Endothelial cell (in vitro differentiated cells): ENCODE measurements at regions not wholly inside any gene's neighbourhood (a gene's known extent, or its start where the extent isn't known, plus 50 kb on each side); places are given as distances from the start of the nearest gene placed in this dataset.

Experiments used
- DNase-seq: peaks from one replicate; pipeline ENCODE4 v3.0.0; 2021; ENCODE audit warnings: low spot score
- H3K27ac Mint-ChIP-seq: one replicate; pipeline ENCODE4 v1.8.0; 2021; ENCODE audit warnings: mixed read lengths, inconsistent platforms; ENCODE audit not compliant: unreplicated experiment
- H3K27me3 Mint-ChIP-seq: one replicate; pipeline ENCODE4 v1.8.0; 2021; ENCODE audit warnings: mild to moderate bottlenecking, moderate library complexity, mixed read lengths, inconsistent platforms; ENCODE audit not compliant: unreplicated experiment
- H3K36me3 Mint-ChIP-seq: one replicate; pipeline ENCODE4 v1.8.0; 2021; ENCODE audit warnings: mild to moderate bottlenecking, low read depth, mixed read lengths, inconsistent platforms; ENCODE audit not compliant: unreplicated experiment
- H3K4me1 Mint-ChIP-seq: one replicate; pipeline ENCODE4 v1.8.0; 2021; ENCODE audit warnings: mild to moderate bottlenecking, mixed read lengths, inconsistent platforms; ENCODE audit not compliant: unreplicated experiment
- H3K4me3 Mint-ChIP-seq: one replicate; pipeline ENCODE4 v1.8.0; 2021; ENCODE audit warnings: mild to moderate bottlenecking, mixed read lengths, inconsistent platforms; ENCODE audit not compliant: unreplicated experiment
- H3K9me3 Mint-ChIP-seq: one replicate; pipeline ENCODE4 v1.8.0; 2021; ENCODE audit warnings: mixed read lengths, inconsistent platforms; ENCODE audit not compliant: unreplicated experiment
- TF ChIP-seq, protein P1 (sequence below): fragments of 200-600 bp; sonication (generic); IDR thresholded peaks from one replicate; pipeline ENCODE4 v1.5.0; 2021; ENCODE audit warnings: antibody characterized with exemption; ENCODE audit not compliant: unreplicated experiment

DNA sequence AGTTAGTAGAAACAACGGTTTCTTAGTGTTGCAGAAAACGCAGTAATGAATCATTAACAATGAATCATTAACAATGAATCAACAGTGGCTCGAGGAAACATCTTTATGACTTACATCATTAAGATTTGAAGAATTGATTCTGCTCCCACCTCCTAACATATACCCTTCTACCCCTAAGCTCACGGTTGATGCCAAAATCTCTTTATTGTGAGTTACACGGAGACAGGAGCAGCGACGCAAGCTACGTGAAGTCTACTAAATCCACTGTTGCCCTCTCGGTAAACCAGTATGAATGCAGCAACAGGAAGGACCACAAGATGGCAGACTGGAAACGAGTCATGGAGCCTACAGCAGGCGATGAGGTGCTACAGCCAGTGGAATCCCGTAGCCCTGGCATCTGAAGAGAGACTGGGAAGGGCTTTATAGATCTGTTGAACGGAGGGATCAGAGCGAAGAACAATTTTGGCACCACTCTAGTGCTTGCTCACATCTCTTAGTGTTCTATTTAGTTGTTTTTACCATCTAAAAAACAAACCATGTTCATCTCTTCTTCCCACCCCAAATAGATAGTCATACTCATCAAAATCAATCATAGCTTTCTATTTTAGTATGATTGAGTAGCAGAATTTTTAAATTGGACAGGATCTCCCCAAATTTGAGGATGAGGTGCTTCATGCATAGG lies 332.7 kb downstream of the DUSP6 start:
- no peaks in the 10 kb centered on the region for H3K4me1 Mint-ChIP-seq
- no peak overlapping the region for H3K27ac Mint-ChIP-seq
- TF ChIP-seq, protein P1, sequence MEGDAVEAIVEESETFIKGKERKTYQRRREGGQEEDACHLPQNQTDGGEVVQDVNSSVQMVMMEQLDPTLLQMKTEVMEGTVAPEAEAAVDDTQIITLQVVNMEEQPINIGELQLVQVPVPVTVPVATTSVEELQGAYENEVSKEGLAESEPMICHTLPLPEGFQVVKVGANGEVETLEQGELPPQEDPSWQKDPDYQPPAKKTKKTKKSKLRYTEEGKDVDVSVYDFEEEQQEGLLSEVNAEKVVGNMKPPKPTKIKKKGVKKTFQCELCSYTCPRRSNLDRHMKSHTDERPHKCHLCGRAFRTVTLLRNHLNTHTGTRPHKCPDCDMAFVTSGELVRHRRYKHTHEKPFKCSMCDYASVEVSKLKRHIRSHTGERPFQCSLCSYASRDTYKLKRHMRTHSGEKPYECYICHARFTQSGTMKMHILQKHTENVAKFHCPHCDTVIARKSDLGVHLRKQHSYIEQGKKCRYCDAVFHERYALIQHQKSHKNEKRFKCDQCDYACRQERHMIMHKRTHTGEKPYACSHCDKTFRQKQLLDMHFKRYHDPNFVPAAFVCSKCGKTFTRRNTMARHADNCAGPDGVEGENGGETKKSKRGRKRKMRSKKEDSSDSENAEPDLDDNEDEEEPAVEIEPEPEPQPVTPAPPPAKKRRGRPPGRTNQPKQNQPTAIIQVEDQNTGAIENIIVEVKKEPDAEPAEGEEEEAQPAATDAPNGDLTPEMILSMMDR, result peak; percentile 59
- H3K9me3 Mint-ChIP-seq, result no peaks in the 10 kb centered on the region
- DNase-seq, result peak; percentile 80
- no peak overlapping the region for H3K4me3 Mint-ChIP-seq
- no peaks in the 10 kb centered on the region for H3K27me3 Mint-ChIP-seq
- H3K36me3 Mint-ChIP-seq, result no peaks in the 10 kb centered on the region

DNA sequence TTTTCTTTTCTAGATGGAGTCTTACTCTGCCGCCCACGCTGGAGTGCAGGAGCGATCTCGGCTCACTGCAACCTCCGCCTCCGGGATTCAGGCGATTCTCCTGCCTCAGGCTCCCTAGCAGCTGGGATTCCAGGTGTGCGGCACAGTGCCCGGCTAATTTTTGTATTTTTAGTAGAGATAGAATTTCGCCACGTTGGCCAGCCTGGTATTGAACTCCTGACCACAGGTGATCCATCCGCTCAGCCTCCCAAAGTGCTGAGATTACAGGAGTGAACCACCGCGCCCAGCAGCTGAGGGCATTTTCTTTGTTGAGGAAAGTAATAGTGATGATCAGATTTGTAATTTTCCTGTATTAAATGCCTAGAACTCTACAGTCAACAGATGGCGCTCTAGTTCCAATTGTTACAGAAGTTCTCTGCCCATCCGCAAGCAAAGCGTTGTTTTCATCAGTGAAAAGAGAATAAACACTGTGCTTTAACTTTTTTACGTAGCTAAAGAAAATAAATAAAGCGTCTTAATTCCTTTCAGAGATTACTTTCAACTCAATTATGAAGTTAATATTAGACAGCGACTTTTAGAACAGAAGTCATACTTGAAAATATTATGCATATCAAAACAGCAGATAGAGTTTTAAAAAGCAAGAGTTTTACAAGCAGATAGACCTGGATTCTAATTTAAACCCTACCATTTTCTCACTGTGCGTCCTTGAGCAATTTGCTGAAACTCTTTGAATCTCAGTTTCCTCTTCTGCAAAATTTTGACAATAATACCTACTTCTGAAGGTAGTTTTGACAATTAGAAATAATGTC lies 335.1 kb downstream of the DUSP6 start:
- TF ChIP-seq, protein P1, result peak; percentile 65
- H3K9me3 Mint-ChIP-seq, result no peaks in the 10 kb centered on the region
- H3K4me3 Mint-ChIP-seq, result no peak overlapping the region
- no peaks in the 10 kb centered on the region for H3K36me3 Mint-ChIP-seq
- peak; percentile 57 for DNase-seq
- H3K27ac Mint-ChIP-seq, result no peak overlapping the region
- H3K27me3 Mint-ChIP-seq, result no peaks in the 10 kb centered on the region
- H3K4me1 Mint-ChIP-seq, result no peaks in the 10 kb centered on the region

DNA sequence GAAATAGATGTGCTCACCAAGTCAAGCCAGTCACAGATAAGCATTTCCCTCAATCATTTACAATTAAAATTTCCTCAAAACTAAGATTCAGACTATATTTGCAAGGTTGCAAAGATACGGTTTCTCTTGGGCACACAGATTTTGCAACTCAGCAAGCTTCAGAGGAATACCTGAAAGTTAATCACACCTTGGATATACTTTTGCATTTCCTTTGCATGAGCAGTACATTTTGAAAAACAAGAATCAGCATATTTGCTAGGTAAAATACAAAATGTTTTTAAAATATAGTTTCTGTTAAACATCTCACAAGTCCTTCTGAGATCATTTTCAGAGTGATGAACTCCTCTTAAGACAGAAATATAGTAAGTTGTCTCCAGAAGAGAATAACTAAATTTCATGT lies 336.9 kb downstream of the DUSP6 start:
- no peak for DNase-seq
- H3K27me3 Mint-ChIP-seq, result no peaks in the 10 kb centered on the region
- no peaks in the 10 kb centered on the region for H3K9me3 Mint-ChIP-seq
- H3K4me1 Mint-ChIP-seq, result no peaks in the 10 kb centered on the region
- TF ChIP-seq, protein P1, result no peak
- no peaks in the 10 kb centered on the region for H3K36me3 Mint-ChIP-seq
- H3K4me3 Mint-ChIP-seq, result no peak overlapping the region
- H3K27ac Mint-ChIP-seq, result no peak overlapping the region

DNA sequence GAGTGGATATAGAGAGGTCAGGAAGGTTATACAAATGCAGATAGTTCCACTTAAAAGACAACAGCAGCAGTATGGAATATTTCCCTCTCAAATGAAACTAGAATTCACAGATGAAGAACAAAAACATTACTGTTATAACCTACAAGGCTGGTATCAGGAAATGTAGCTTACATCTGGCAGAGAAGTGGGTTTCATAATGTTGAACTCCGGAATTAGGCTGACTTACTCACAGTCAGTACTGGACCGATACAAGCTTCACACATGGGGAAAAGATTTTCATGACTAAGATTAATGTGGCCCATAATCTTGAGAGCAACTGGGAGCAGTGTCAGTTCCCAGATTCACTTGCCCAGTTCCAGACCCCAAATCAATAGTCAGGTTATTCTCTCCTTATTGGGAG lies 353.9 kb downstream of the DUSP6 start:
- TF ChIP-seq, protein P1, result no peak
- Mint-ChIP-seq H3K4me1 (no peaks in the 10 kb centered on the region), H3K36me3 (no peaks in the 10 kb centered on the region), H3K27ac (no peak overlapping the region), H3K27me3 (no peaks in the 10 kb centered on the region), H3K9me3 (no peaks in the 10 kb centered on the region), H3K4me3 (no peak overlapping the region)
- no peak for DNase-seq

DNA sequence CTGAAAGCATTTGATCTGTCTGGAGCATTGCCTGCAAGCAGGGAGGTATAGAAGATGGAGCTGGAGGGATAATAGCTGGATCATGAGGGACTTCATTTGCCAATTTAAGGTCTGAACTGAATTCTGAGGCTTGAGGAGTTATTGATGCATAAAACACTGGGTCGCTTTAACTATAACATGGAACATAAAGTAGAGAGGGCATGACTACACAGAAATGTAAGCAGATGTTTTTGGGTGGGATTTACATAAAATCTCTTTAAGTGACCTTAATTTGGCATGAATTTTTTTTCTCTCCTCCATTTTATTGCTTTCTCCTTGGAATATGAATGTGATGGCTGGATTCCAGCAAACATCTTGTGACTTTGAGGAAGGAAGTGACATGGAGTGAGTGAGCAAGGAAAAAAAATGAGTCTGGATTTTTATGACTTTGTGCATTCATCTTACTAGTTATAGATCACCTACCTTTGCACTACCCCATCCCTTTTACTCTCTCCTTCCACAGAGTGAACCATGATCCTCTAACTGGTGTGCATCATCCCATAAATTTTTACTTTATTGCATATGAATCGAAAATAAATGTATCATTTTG lies 356.0 kb downstream of the DUSP6 start:
- H3K9me3 Mint-ChIP-seq, result no peaks in the 10 kb centered on the region
- H3K4me1 Mint-ChIP-seq, result no peaks in the 10 kb centered on the region
- no peaks in the 10 kb centered on the region for H3K36me3 Mint-ChIP-seq
- no peak overlapping the region for H3K27ac Mint-ChIP-seq
- no peak for DNase-seq
- H3K4me3 Mint-ChIP-seq, result no peak overlapping the region
- H3K27me3 Mint-ChIP-seq, result no peaks in the 10 kb centered on the region
- TF ChIP-seq, protein P1, result no peak
